Neural crest cell (in vitro differentiated cells): ENCODE measurements at regions not wholly inside any gene's neighbourhood (a gene's known extent, or its start where the extent isn't known, plus 50 kb on each side); places are given as distances from the start of the nearest gene placed in this dataset.

Experiments used
- DNase-seq: peaks from one replicate; pipeline ENCODE4 v3.0.0; 2021; ENCODE audit warnings: low read depth, mixed read lengths, low spot score
- H3K27ac Mint-ChIP-seq: one replicate; pipeline ENCODE4 v1.8.0; 2021; ENCODE audit warnings: mild to moderate bottlenecking, mixed read lengths; ENCODE audit not compliant: unreplicated experiment
- H3K27me3 Mint-ChIP-seq: 2 replicates; pipeline ENCODE4 v1.8.0; 2021; ENCODE audit warnings: low read depth, mild to moderate bottlenecking, mixed read lengths
- H3K36me3 Mint-ChIP-seq: 2 replicates; pipeline ENCODE4 v1.8.0; 2021; ENCODE audit warnings: low read depth, mild to moderate bottlenecking, mixed read lengths
- H3K4me1 Mint-ChIP-seq: 2 replicates; pipeline ENCODE4 v1.8.0; 2021; ENCODE audit warnings: mixed read lengths
- H3K4me3 Mint-ChIP-seq: one replicate; pipeline ENCODE4 v1.8.0; 2021; ENCODE audit warnings: mild to moderate bottlenecking, mixed read lengths
- H3K9me3 Mint-ChIP-seq: 2 replicates; pipeline ENCODE4 v1.8.0; 2021; ENCODE audit warnings: mixed read lengths
- CTCF ChIP-seq: fragments of 200-600 bp; sonication (generic); conservative IDR thresholded peaks from 2 replicates; pipeline ENCODE4 v1.5.0; 2021; ENCODE audit warnings: antibody characterized with exemption, mild to moderate bottlenecking

- H3K9me3 Mint-ChIP-seq = peaks cover 3% of the 10 kb centered on the region
- peaks cover 5% of the 10 kb centered on the region for H3K4me1 Mint-ChIP-seq
- no peaks in the 10 kb centered on the region for H3K27me3 Mint-ChIP-seq
- H3K4me3 Mint-ChIP-seq = no peak overlapping the region
- TF ChIP-seq CTCF = no peak
- no peak overlapping the region for H3K27ac Mint-ChIP-seq
- no peak for DNase-seq
- H3K36me3 Mint-ChIP-seq = no peaks in the 10 kb centered on the region
These were observed 917.9 kb downstream of the GRID1 start for GRCh38 chr10:85448716-85449115.

- H3K4me3 Mint-ChIP-seq = no peak overlapping the region
- no peak for TF ChIP-seq CTCF
These were observed 912.2 kb downstream of the GRID1 start for GRCh38 chr10:85454386-85454785.

GRCh38 chr10:85457191-85457590, 909.4 kb downstream of the GRID1 start:
- no peak overlapping the region for H3K27ac Mint-ChIP-seq
- no peak for DNase-seq
- no peak overlapping the region for H3K4me3 Mint-ChIP-seq
- H3K4me1 Mint-ChIP-seq = peaks cover 4% of the 10 kb centered on the region
- H3K27me3 Mint-ChIP-seq = no peaks in the 10 kb centered on the region
- TF ChIP-seq CTCF = no peak
- no peaks in the 10 kb centered on the region for H3K9me3 Mint-ChIP-seq
- H3K36me3 Mint-ChIP-seq = no peaks in the 10 kb centered on the region

More at GRCh38 chr10:85454386-85454785, 912.2 kb downstream of the GRID1 start:
- Mint-ChIP-seq H3K27me3 (no peaks in the 10 kb centered on the region), H3K27ac (peak overlapping the region; percentile 61), H3K36me3 (no peaks in the 10 kb centered on the region), H3K4me1 (peaks cover 10% of the 10 kb centered on the region), H3K9me3 (no peaks in the 10 kb centered on the region)
- no peak for DNase-seq

- Mint-ChIP-seq H3K27me3 (no peaks in the 10 kb centered on the region), H3K36me3 (no peaks in the 10 kb centered on the region), H3K27ac (no peak overlapping the region), H3K4me3 (no peak overlapping the region), H3K9me3 (no peaks in the 10 kb centered on the region), H3K4me1 (peaks cover 4% of the 10 kb centered on the region)
- no peak for TF ChIP-seq CTCF
- DNase-seq = no peak
These were observed 908.3 kb downstream of the GRID1 start for GRCh38 chr10:85458324-85458723.

- Mint-ChIP-seq H3K27ac (no peak overlapping the region), H3K36me3 (no peaks in the 10 kb centered on the region), H3K9me3 (peaks cover 2% of the 10 kb centered on the region), H3K4me1 (peaks cover 4% of the 10 kb centered on the region), H3K27me3 (no peaks in the 10 kb centered on the region), H3K4me3 (no peak overlapping the region)
- no peak for TF ChIP-seq CTCF
- no peak for DNase-seq
These were observed 906.7 kb downstream of the GRID1 start for GRCh38 chr10:85459906-85460305.

GRCh38 chr10:85464336-85464735, 902.3 kb downstream of the GRID1 start:
- no peak for TF ChIP-seq CTCF
- Mint-ChIP-seq H3K4me3 (no peak overlapping the region), H3K27ac (no peak overlapping the region), H3K36me3 (no peaks in the 10 kb centered on the region), H3K27me3 (no peaks in the 10 kb centered on the region), H3K9me3 (peaks cover 8% of the 10 kb centered on the region), H3K4me1 (no peaks in the 10 kb centered on the region)
- no peak for DNase-seq
